SK-N-SH (cell line): ENCODE measurements at regions not wholly inside any gene's neighbourhood (a gene's known extent, or its start where the extent isn't known, plus 50 kb on each side); places are given as distances from the start of the nearest gene placed in this dataset.

ENCODE experiments used
- CHD2 ChIP-seq: fragments of 150-350 bp; IDR thresholded peaks from 2 replicates; pipeline ENCODE4 v1.6.1; 2018; ENCODE audit warnings: low read length; ENCODE audit not compliant: partially characterized antibody
- CTCF ChIP-seq: fragments of 200-600 bp; sonication (generic); IDR thresholded peaks from 2 replicates; pipeline ENCODE4 v1.6.1; 2017; ENCODE audit warnings: antibody characterized with exemption, mild to moderate bottlenecking, moderate library complexity
- GABPA ChIP-seq: IDR thresholded peaks from 2 replicates; pipeline ENCODE4 v1.4.0; 2012; ENCODE audit warnings: low read depth, mild to moderate bottlenecking
- POLR2AphosphoS5 ChIP-seq: IDR thresholded peaks from 2 replicates; pipeline ENCODE4 v1.6.1; 2012; ENCODE audit warnings: low read depth, low read length
- RAD21 ChIP-seq: IDR thresholded peaks from 2 replicates; pipeline ENCODE4 v1.6.1; 2012; ENCODE audit warnings: mild to moderate bottlenecking, low read length
- RCOR1 ChIP-seq: fragments of 150-350 bp; IDR thresholded peaks from 2 replicates; pipeline ENCODE4 v1.6.1; 2017; ENCODE audit warnings: antibody characterized with exemption, low read length
- RFX5 ChIP-seq: IDR thresholded peaks from 2 replicates; pipeline ENCODE4 v1.6.1; 2012; ENCODE audit warnings: mild to moderate bottlenecking, improper control_type of control experiment, low read length
- YY1 ChIP-seq: IDR thresholded peaks from 2 replicates; pipeline ENCODE4 v1.4.0; 2012; ENCODE audit warnings: low read depth, mild to moderate bottlenecking

- TF ChIP-seq YY1 (no peak), GABPA (no peak), POLR2AphosphoS5 (no peak), CTCF (no peak), RFX5 (no peak), RAD21 (no peak), CHD2 (no peak), RCOR1 (no peak)
Measured at GRCh38 chr1:188827400-188827799, 1650.3 kb downstream of the BRINP3 start.
